Loucy (cell line): ENCODE measurements at regions not wholly inside any gene's neighbourhood (a gene's known extent, or its start where the extent isn't known, plus 50 kb on each side); places are given as distances from the start of the nearest gene placed in this dataset.

Source experiments
- H2AFZ ChIP-seq: fragments of 200-600 bp; sonication (generic); 2 replicates; pipeline ENCODE4 v1.6.0; 2016; ENCODE audit warnings: antibody characterized with exemption, mild to moderate bottlenecking, low read length, moderate library complexity
- H3F3A ChIP-seq: fragments of 200-600 bp; 2 replicates; pipeline ENCODE4 v1.6.0; 2016; ENCODE audit warnings: antibody characterized with exemption, low read depth, mild to moderate bottlenecking
- H3K27me3 ChIP-seq: fragments of 200-600 bp; sonication (generic); 2 replicates; pipeline ENCODE4 v1.6.1; 2014; ENCODE audit warnings: low read length, mild to moderate bottlenecking; ENCODE audit not compliant: insufficient read depth, poor library complexity, severe bottlenecking
- H3K36me3 ChIP-seq: fragments of 200-600 bp; sonication (generic); 2 replicates; pipeline ENCODE4 v1.6.1; 2016; ENCODE audit warnings: low read length; ENCODE audit not compliant: insufficient read depth
- H3K4me1 ChIP-seq: fragments of 200-600 bp; sonication (generic); 2 replicates; pipeline ENCODE4 v1.5.1; 2014; ENCODE audit warnings: low read length, mild to moderate bottlenecking; ENCODE audit not compliant: insufficient read depth, poor library complexity, severe bottlenecking
- H3K4me2 ChIP-seq: fragments of 200-600 bp; sonication (generic); 2 replicates; pipeline ENCODE4 v1.6.0; 2014; ENCODE audit warnings: antibody characterized with exemption, low read length, low read depth, mild to moderate bottlenecking; ENCODE audit not compliant: poor library complexity, severe bottlenecking
- H3K4me3 ChIP-seq: fragments of 200-600 bp; sonication (generic); 2 replicates; pipeline ENCODE4 v1.5.1; 2014; ENCODE audit warnings: low read length, mild to moderate bottlenecking, mixed read lengths; ENCODE audit not compliant: poor library complexity, severe bottlenecking
- H3K79me2 ChIP-seq: fragments of 200-600 bp; sonication (generic); 2 replicates; pipeline ENCODE4 v1.6.1; 2014; ENCODE audit warnings: low read length; ENCODE audit not compliant: insufficient read depth
- H3K9ac ChIP-seq: fragments of 200-600 bp; sonication (generic); 2 replicates; pipeline ENCODE4 v1.6.0; 2014; ENCODE audit warnings: mild to moderate bottlenecking, low read depth, low read length, moderate library complexity; ENCODE audit not compliant: poor library complexity, severe bottlenecking
- H3K9me2 ChIP-seq: fragments of 200-600 bp; sonication (generic); replicated peaks from 2 replicates; pipeline ENCODE4 v1.6.1; 2016; ENCODE audit warnings: low read depth, low read length, mixed read lengths
- H3K9me3 ChIP-seq: fragments of 200-600 bp; sonication (generic); 2 replicates; pipeline ENCODE4 v1.6.1; 2014; ENCODE audit warnings: mild to moderate bottlenecking, antibody characterized with exemption, low read length, low read depth; ENCODE audit not compliant: insufficient read depth
- H4K20me1 ChIP-seq: fragments of 200-600 bp; sonication (generic); 2 replicates; pipeline ENCODE4 v1.6.0; 2014; ENCODE audit warnings: antibody characterized with exemption, low read length, mild to moderate bottlenecking; ENCODE audit not compliant: insufficient read depth, poor library complexity, severe bottlenecking
- CTCF ChIP-seq: fragments of 200-600 bp; sonication (generic); conservative IDR thresholded peaks from 2 replicates; pipeline ENCODE4 v1.5.1; 2014; ENCODE audit warnings: mild to moderate bottlenecking, antibody characterized with exemption, low read length
- EZH2phosphoT487 ChIP-seq: fragments of 200-600 bp; IDR thresholded peaks from 2 replicates; pipeline ENCODE4 v1.6.1; 2018; ENCODE audit warnings: antibody characterized with exemption, mild to moderate bottlenecking, moderate library complexity, borderline replicate concordance

GRCh38 chr11:97833412-97833811 is 1187.3 kb upstream of the CNTN5 start:
- Histone ChIP-seq H3K4me1 (no peaks in the 10 kb centered on the region), H3K27me3 (no peaks in the 10 kb centered on the region), H3F3A (no peaks in the 10 kb centered on the region), H3K9me3 (no peaks in the 10 kb centered on the region), H3K9ac (no peak overlapping the region), H2AFZ (no peak overlapping the region), H3K36me3 (no peaks in the 10 kb centered on the region), H3K79me2 (no peaks in the 10 kb centered on the region), H3K4me3 (no peak overlapping the region), H4K20me1 (no peaks in the 10 kb centered on the region), H3K9me2 (no peaks in the 10 kb centered on the region), H3K4me2 (no peak overlapping the region)
- TF ChIP-seq EZH2phosphoT487 (no peak), CTCF (no peak)

DNA sequence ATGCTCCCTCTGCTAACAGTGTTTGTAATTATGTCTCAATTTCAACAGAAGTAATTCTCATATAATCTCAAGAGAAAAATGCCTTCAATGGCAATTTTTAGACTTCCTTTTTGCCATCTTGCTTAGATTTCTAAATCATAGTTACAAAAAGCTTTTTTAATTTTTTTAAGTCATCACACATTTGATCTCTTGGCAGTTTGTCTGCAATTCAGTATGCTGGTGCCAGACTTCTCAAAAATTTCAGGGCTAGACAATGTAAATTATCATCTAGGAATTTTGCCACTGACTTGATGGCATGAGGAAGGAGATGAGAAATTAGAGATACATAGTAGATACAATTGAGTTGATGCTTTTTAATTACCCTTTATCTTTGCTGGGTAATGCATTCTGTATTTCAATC is 1176.7 kb upstream of the CNTN5 start:
- no peaks in the 10 kb centered on the region for H3K9me2 ChIP-seq
- H3K4me2 ChIP-seq: no peak overlapping the region
- TF ChIP-seq EZH2phosphoT487: no peak
- H3K9me3 ChIP-seq: no peaks in the 10 kb centered on the region
- H3K4me3 ChIP-seq: no peak overlapping the region
- H2AFZ ChIP-seq: no peak overlapping the region
- no peaks in the 10 kb centered on the region for H3K4me1 ChIP-seq
- no peaks in the 10 kb centered on the region for H3K79me2 ChIP-seq
- no peaks in the 10 kb centered on the region for H4K20me1 ChIP-seq
- H3K27me3 ChIP-seq: no peaks in the 10 kb centered on the region
- no peaks in the 10 kb centered on the region for H3K36me3 ChIP-seq
- no peak overlapping the region for H3K9ac ChIP-seq
- H3F3A ChIP-seq: no peaks in the 10 kb centered on the region

GRCh38 chr11:97847730-97848129 is 1173.0 kb upstream of the CNTN5 start:
- no peaks in the 10 kb centered on the region for H3K79me2 ChIP-seq
- H2AFZ ChIP-seq: no peak overlapping the region
- no peaks in the 10 kb centered on the region for H3K9me2 ChIP-seq
- no peak overlapping the region for H3K4me3 ChIP-seq
- H3K36me3 ChIP-seq: no peaks in the 10 kb centered on the region
- H3F3A ChIP-seq: no peaks in the 10 kb centered on the region
- H3K4me2 ChIP-seq: no peak overlapping the region
- no peaks in the 10 kb centered on the region for H3K27me3 ChIP-seq
- no peak for TF ChIP-seq EZH2phosphoT487
- TF ChIP-seq CTCF: no peak
- H3K9me3 ChIP-seq: no peaks in the 10 kb centered on the region
- H3K9ac ChIP-seq: no peak overlapping the region
- no peaks in the 10 kb centered on the region for H3K4me1 ChIP-seq
- H4K20me1 ChIP-seq: no peaks in the 10 kb centered on the region

DNA sequence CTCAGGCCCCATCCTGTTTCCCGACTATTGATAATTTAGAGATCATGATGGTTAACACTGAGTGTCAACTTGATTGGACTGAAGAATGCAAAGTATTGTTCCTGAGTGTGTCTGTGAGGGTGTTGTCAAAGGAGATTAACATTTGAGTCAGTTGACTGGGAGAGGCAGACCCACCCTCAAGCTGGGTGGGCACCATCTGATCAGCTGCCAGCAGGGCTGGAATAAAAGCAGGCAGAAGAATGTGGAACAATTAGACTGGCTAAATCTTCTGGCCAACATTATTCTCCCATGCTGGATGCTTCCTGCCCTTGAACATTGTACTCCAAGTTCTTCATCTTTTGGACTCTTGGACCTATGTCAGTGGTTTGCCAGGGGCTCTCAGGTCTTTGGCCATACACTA is 1170.0 kb upstream of the CNTN5 start:
- Histone ChIP-seq H3K9ac (no peak overlapping the region), H3K4me3 (no peak overlapping the region), H3F3A (no peaks in the 10 kb centered on the region), H3K36me3 (no peaks in the 10 kb centered on the region), H3K4me1 (no peaks in the 10 kb centered on the region), H2AFZ (no peak overlapping the region), H3K9me2 (no peaks in the 10 kb centered on the region), H4K20me1 (no peaks in the 10 kb centered on the region), H3K4me2 (no peak overlapping the region), H3K9me3 (no peaks in the 10 kb centered on the region), H3K79me2 (no peaks in the 10 kb centered on the region), H3K27me3 (no peaks in the 10 kb centered on the region)
- no peak for TF ChIP-seq EZH2phosphoT487
- no peak for TF ChIP-seq CTCF
